Testis (tissue), 2 donors: ENCODE measurements at regions not wholly inside any gene's neighbourhood (a gene's known extent, or its start where the extent isn't known, plus 50 kb on each side); places are given as distances from the start of the nearest gene placed in this dataset.

ENCODE experiments used
- DNase-seq: peaks from one replicate; pipeline ENCODE4 v3.0.0-alpha.2; 2019
- H3K27ac ChIP-seq, 2 donors: fragments of 200-600 bp; sonication (generic); one replicate each; pipeline ENCODE4 v1.5.1; 2019
- H3K27me3 ChIP-seq: fragments of 200-600 bp; sonication (generic); one replicate; pipeline ENCODE4 v1.5.1; 2019
- H3K36me3 ChIP-seq: fragments of 200-600 bp; sonication (generic); one replicate; pipeline ENCODE4 v1.5.1; 2017; ENCODE audit warnings: low read depth; ENCODE audit errors: missing control alignments
- H3K4me1 ChIP-seq: fragments of 200-600 bp; sonication (generic); one replicate; pipeline ENCODE4 v1.5.1; 2019
- H3K4me3 ChIP-seq, 2 donors: fragments of 200-600 bp; sonication (generic); one replicate each; pipeline ENCODE4 v1.5.1; 2017 to 2019
- H3K9me3 ChIP-seq: fragments of 200-600 bp; sonication (generic); one replicate; pipeline ENCODE4 v1.5.1; 2017
- CTCF ChIP-seq, 3 experiments: fragments of 450-650 bp in 2 of 3; fragments of 200-600 bp in 1 of 3; sonication (generic) in 1 of 3; IDR thresholded peaks; one replicate each; pipeline ENCODE4 v1.5.1; 2016 to 2019; ENCODE audit warnings: antibody characterized with exemption in 3 of 3, mild to moderate bottlenecking in 2 of 3, moderate library complexity in 1 of 3
- POLR2A ChIP-seq: fragments of 450-650 bp; IDR thresholded peaks from one replicate; pipeline ENCODE4 v1.6.1; 2017; ENCODE audit warnings: antibody characterized with exemption, mild to moderate bottlenecking, moderate library complexity
- WGBS, 2 donors: methylation state at CpG; one replicate each; pipeline ENCODE4 v1.1.5; 2018; 5-methylcytosine and 5-hydroxymethylcytosine counted together
- intact Hi-C: fragments of 100-400 bp; cut with DNase I; formaldehyde crosslinking; loops from one replicate; pipeline ENCODE4 v1.15.1; 2023; ENCODE audit warnings: low total_unique reads

- TF ChIP-seq POLR2A (no peak), CTCF (IDR thresholded peaks at IDR 0.05) (no peak)
- Histone ChIP-seq H3K9me3 (no peaks in the 10 kb centered on the region), H3K4me1 (no peaks in the 10 kb centered on the region), H3K36me3 (no peaks in the 10 kb centered on the region), H3K27ac (no peak overlapping the region), H3K27me3 (no peaks in the 10 kb centered on the region), H3K4me3 (no peak overlapping the region)
- intact Hi-C loops, result no loop called here
- WGBS, 2 donors, result 72 to 85% methylated on average over 6 of the region's 6 CpGs
- DNase-seq, result no peak
These were observed 54.4 kb upstream of the BTG1 start for GRCh38 chr12:92199819-92200576.

GRCh38 chr12:92197815-92198214 is 52.2 kb upstream of the BTG1 start:
- no peaks in the 10 kb centered on the region for H3K4me1 ChIP-seq
- H3K36me3 ChIP-seq, result no peaks in the 10 kb centered on the region
- no peak overlapping the region for H3K4me3 ChIP-seq
- no peaks in the 10 kb centered on the region for H3K27me3 ChIP-seq
- intact Hi-C loops, result no loop called here
- TF ChIP-seq CTCF (IDR thresholded peaks at IDR 0.05) (no peak), POLR2A (no peak)
- H3K27ac ChIP-seq, result no peak overlapping the region
- H3K9me3 ChIP-seq, result no peaks in the 10 kb centered on the region
- 92 to 95% methylated on average over 4 of the region's 4 CpGs for WGBS, 2 donors
- DNase-seq, result no peak

- 96 to 97% methylated on average over 1 of the region's 1 CpG for WGBS, 2 donors
- Histone ChIP-seq H3K4me1 (no peaks in the 10 kb centered on the region), H3K4me3 (no peak overlapping the region), H3K27ac (no peak overlapping the region), H3K36me3 (no peaks in the 10 kb centered on the region), H3K27me3 (no peaks in the 10 kb centered on the region), H3K9me3 (no peaks in the 10 kb centered on the region)
- intact Hi-C loops, result no loop called here
- no peak for TF ChIP-seq POLR2A
- no peak for TF ChIP-seq CTCF (IDR thresholded peaks at IDR 0.05)
- no peak for DNase-seq
These were observed 50.7 kb upstream of the BTG1 start for GRCh38 chr12:92196368-92196767.
